BJ (cell line): ENCODE measurements at regions not wholly inside any gene's neighbourhood (a gene's known extent, or its start where the extent isn't known, plus 50 kb on each side); places are given as distances from the start of the nearest gene placed in this dataset.

Source experiments
- CTCF ChIA-PET: fragments of 350-600 bp; formaldehyde crosslinking; extraction: SDS; loops from one replicate; lab custom pipeline; 2021; ENCODE audit warnings: antibody characterized with exemption, inconsistent platforms; lab: Yijun Ruan, JAX
- POLR2A ChIA-PET: fragments of 300-600 bp; sonication (Branson Sonifier 250); formaldehyde crosslinking; extraction: SDS; loops from one replicate; lab custom pipeline; 2021; ENCODE audit warnings: antibody characterized with exemption; lab: Charles Lee
- DNase-seq: peaks from one replicate; pipeline ENCODE4 v3.0.0-alpha.2; 2011; ENCODE audit warnings: low read depth
- H3K27me3 ChIP-seq: 2 replicates; pipeline ENCODE4 v1.6.0; 2011; ENCODE audit warnings: low read length; ENCODE audit not compliant: control insufficient read depth, insufficient read depth
- H3K36me3 ChIP-seq: 2 replicates; pipeline ENCODE4 v1.5.1; 2011; ENCODE audit warnings: low read length; ENCODE audit not compliant: control insufficient read depth, insufficient read depth
- H3K4me3 ChIP-seq: 2 replicates; pipeline ENCODE4 v1.5.1; 2011; ENCODE audit warnings: low read depth, mild to moderate bottlenecking, control low read depth, low read length
- CTCF ChIP-seq: IDR thresholded peaks from 2 replicates; pipeline ENCODE4 v1.5.1; 2011; ENCODE audit warnings: low read depth, mild to moderate bottlenecking, control low read depth, inconsistent platforms, low read length, moderate library complexity; ENCODE audit not compliant: insufficient read depth

DNA sequence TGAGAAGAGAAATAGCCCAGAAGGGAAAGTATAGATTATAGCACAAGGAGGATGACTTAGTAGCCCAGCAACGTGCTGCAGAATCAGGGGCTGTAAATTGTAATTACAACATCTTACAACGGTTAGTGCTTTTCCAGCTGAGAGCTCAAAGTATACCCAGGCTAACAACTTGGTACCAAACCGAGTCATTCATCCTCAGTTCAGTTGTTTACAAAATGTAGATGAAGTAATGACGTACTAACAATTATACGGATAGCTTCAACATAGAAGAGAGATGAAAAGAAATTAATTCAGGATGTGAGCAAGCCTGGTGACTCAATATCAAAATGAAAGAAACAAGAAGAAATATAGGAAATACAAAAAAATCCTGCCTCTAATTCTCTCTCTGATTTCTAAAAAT is 99.2 kb downstream of the DYNAP start:
- no peak for DNase-seq
- ChIA-PET CTCF (interaction anchor here (0.6 to 0.8 kb wide), 2 partner anchors 11 to 293 kb away, joined by 3 read pairs; no protein-coding TSS in a partner anchor), POLR2A (no interaction called here)
- no peak for TF ChIP-seq CTCF
- no peak overlapping the region for H3K4me3 ChIP-seq
- H3K27me3 ChIP-seq, result no peaks in the 10 kb centered on the region
- H3K36me3 ChIP-seq, result no peaks in the 10 kb centered on the region

DNA sequence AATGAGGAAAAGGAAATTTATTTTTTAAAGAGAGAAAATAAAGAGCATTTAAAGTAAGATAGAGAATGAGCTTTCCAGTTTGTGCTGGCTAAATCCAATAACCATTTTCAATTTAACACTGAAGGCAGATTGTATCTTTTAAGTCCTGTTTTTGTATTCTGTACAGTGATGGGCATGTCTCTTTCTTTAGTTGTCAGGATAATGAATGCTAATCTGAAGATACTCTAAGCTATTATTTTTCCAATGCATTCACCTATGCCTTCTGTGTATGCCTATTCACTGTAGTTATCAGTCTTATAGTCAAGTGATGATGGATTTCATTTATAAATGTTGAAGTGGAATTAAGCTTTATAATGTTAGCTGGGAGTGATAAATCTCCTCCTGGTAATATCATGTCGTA is 101.4 kb downstream of the DYNAP start:
- no peak overlapping the region for H3K4me3 ChIP-seq
- no peak for DNase-seq
- H3K27me3 ChIP-seq, result no peaks in the 10 kb centered on the region
- ChIA-PET CTCF (interaction anchor here (1.0 to 1.9 kb wide), 3 partner anchors 12 to 543 kb away, joined by 3 to 5 read pairs (median 4); no protein-coding TSS in a partner anchor), POLR2A (interaction anchor here (0.6 kb wide), 1 partner anchor 15 kb away, joined by 10 read pairs; no protein-coding TSS in a partner anchor)
- TF ChIP-seq CTCF, result no peak
- H3K36me3 ChIP-seq, result no peaks in the 10 kb centered on the region

- ChIA-PET CTCF (interaction anchor here (1.4 kb wide), 1 partner anchor 18 kb away, joined by 4 read pairs; no protein-coding TSS in a partner anchor), POLR2A (no interaction called here)
- no peaks in the 10 kb centered on the region for H3K36me3 ChIP-seq
- H3K4me3 ChIP-seq, result no peak overlapping the region
- H3K27me3 ChIP-seq, result no peaks in the 10 kb centered on the region
- TF ChIP-seq CTCF, result no peak
- no peak for DNase-seq
Measured at GRCh38 chr18:54696616-54697293, 105.7 kb downstream of the DYNAP start.

DNA sequence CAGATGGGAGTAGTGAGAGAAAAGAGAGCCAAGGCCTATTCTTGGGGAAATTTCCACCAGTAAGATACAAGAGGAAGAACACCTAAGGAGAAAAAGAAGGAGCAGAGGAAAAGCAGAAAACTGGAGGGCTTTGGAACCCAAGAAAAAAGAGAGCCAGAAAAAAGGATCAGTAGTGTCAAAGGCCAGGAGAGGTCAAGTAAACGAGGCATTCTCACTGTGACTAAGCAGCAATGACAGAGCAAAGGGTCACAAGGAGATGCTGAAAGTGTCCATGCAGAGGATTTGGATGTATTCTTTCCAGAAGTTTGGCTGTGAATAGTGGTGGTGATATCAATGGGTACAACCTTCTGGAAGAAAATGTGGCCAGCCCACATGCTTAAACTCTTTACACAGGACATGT is 109.5 kb downstream of the DYNAP start:
- no peaks in the 10 kb centered on the region for H3K27me3 ChIP-seq
- DNase-seq, result no peak
- no peak overlapping the region for H3K4me3 ChIP-seq
- POLR2A ChIA-PET, result interaction anchor here (0.6 kb wide), 1 partner anchor 528 kb away, joined by 3 read pairs; no protein-coding TSS in a partner anchor
- CTCF ChIA-PET, result interaction anchor here (0.9 to 1.5 kb wide), 2 partner anchors 11 to 14 kb away, joined by 3 read pairs; no protein-coding TSS in a partner anchor
- TF ChIP-seq CTCF, result no peak
- no peaks in the 10 kb centered on the region for H3K36me3 ChIP-seq

DNA sequence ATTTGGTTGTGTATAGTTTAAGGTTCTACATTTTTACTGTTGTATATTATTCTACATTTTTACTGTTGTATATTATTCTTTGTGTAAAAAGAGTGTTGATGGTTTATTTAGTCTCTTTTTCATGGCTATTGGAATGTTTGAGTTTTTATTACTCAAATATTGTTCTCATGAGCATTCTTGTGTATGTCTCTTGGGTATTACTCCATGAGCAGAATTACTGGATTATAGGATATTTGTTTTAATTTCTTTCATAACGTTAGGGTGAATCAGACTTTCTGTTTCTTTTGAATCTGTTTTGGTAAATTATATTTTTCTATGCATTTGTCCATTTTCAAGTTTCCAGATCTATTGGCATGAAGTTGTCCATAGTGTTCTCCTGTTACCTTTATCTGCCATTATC is 111.6 kb downstream of the DYNAP start:
- Histone ChIP-seq H3K4me3 (no peak overlapping the region), H3K27me3 (no peaks in the 10 kb centered on the region), H3K36me3 (no peaks in the 10 kb centered on the region)
- POLR2A ChIA-PET, result no interaction called here
- no peak for DNase-seq
- no peak for TF ChIP-seq CTCF
- CTCF ChIA-PET, result no interaction called here
